HepG2 (cell line): ENCODE measurements at regions not wholly inside any gene's neighbourhood (a gene's known extent, or its start where the extent isn't known, plus 50 kb on each side); places are given as distances from the start of the nearest gene placed in this dataset.

ENCODE experiments used
- ARID2 ChIP-seq: sonication (generic); formaldehyde crosslinking; IDR thresholded peaks from 2 replicates; pipeline ENCODE4 v1.8.1; 2022; ENCODE audit warnings: mild to moderate bottlenecking, missing genetic modification reagents, borderline replicate concordance
- GATAD2A ChIP-seq: IDR thresholded peaks from 2 replicates; pipeline ENCODE4 v1.6.1; 2016
- HMG20B ChIP-seq: conservative IDR thresholded peaks from 2 replicates; pipeline ENCODE4 v1.6.1; 2016; ENCODE audit warnings: missing genetic modification reagents, missing compliant biosample characterization
- HNRNPH1 ChIP-seq: fragments of 200-400 bp; formaldehyde crosslinking; optimal IDR thresholded peaks from 2 replicates; pipeline ENCODE3; 2017; ENCODE audit warnings: mild to moderate bottlenecking, low read depth, low read length
- HOMEZ ChIP-seq: IDR thresholded peaks from 2 replicates; pipeline ENCODE4 v1.6.1; 2016; ENCODE audit warnings: low read depth
- KDM6A ChIP-seq: IDR thresholded peaks from 2 replicates; pipeline ENCODE4 v1.6.1; 2016; ENCODE audit warnings: low read depth
- POGZ ChIP-seq: sonication (generic); formaldehyde crosslinking; IDR thresholded peaks from 2 replicates; pipeline ENCODE4 v1.4.0; 2020; ENCODE audit warnings: mild to moderate bottlenecking, missing genetic modification reagents
- ZBTB26 ChIP-seq: IDR thresholded peaks from 2 replicates; pipeline ENCODE4 v1.6.1; 2016; ENCODE audit warnings: missing compliant biosample characterization, missing genetic modification reagents, borderline replicate concordance
- ZFP91 ChIP-seq: sonication (generic); formaldehyde crosslinking; IDR thresholded peaks from 2 replicates; pipeline ENCODE4 v1.9.0; 2022; ENCODE audit warnings: missing genetic modification reagents, mild to moderate bottlenecking, borderline replicate concordance
- ZKSCAN8 ChIP-seq: IDR thresholded peaks from 2 replicates; pipeline ENCODE4 v1.6.1; 2016; ENCODE audit warnings: borderline replicate concordance, missing genetic modification reagents, missing compliant biosample characterization
- ZNF275 ChIP-seq: sonication (generic); formaldehyde crosslinking; IDR thresholded peaks from 2 replicates; pipeline ENCODE4 v1.8.0; 2022; ENCODE audit warnings: missing genetic modification reagents, mild to moderate bottlenecking, inconsistent platforms, borderline replicate concordance
- ZNF280D ChIP-seq: sonication (generic); formaldehyde crosslinking; IDR thresholded peaks from 2 replicates; pipeline ENCODE4 v1.5.1; 2020; ENCODE audit warnings: mild to moderate bottlenecking, missing genetic modification reagents
- ZNF720 ChIP-seq: sonication (generic); formaldehyde crosslinking; IDR thresholded peaks from 2 replicates; pipeline ENCODE4 v1.4.0; 2020; ENCODE audit warnings: missing genetic modification reagents
- ZNF737 ChIP-seq: sonication (generic); formaldehyde crosslinking; IDR thresholded peaks from 2 replicates; pipeline ENCODE4 v1.5.0; 2020; ENCODE audit warnings: missing genetic modification reagents, mild to moderate bottlenecking, borderline replicate concordance
- ZSCAN21 ChIP-seq: sonication (generic); formaldehyde crosslinking; IDR thresholded peaks from 2 replicates; pipeline ENCODE4 v1.8.0; 2022; ENCODE audit warnings: mild to moderate bottlenecking, missing genetic modification reagents, moderate library complexity, borderline replicate concordance
- TF ChIP-seq, protein P1 (sequence below): sonication (generic); formaldehyde crosslinking; IDR thresholded peaks from 2 replicates; pipeline ENCODE4 v1.4.0; 2020; ENCODE audit warnings: missing genetic modification reagents

DNA sequence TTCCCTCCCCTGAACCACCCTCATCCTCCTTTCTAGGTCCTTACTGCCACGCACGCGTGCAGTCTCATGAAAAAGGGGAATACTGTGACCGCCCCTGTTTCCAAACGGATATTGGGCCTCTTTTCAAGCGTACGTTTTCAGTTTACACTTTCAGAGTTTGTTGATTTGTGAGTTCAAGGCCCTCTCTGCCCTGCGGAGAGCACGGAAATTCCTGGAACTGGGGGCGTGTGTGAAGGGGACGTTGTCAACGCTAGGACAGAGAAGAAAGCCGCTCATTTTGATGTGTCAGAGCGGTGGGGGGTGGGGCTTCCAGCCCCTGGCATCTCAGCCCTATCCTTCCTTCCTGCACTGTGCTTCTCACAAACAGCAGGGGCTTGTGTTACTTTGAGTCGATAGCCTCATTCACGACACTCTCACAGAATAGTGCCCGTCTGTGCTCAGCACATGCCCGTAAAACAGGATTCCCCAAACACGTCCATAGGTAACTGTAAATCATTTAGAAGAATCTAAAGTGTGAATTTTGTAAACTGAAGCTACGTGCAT, 137.6 kb upstream of the PEG3 start (continued):
- TF ChIP-seq HMG20B (0 out of 2 replicates have a peak, but pooled peaks have one; percentile 54), HOMEZ (CRISPR knock-in tag) (peak; percentile 87), ZNF720 (CRISPR knock-in tag) (no peak), ZSCAN21 (CRISPR knock-in tag) (peak; percentile 78), HNRNPH1 (no peak), ZBTB26 (CRISPR knock-in tag) (peak; percentile 47; the same call in 1 of the 2 replicates), ZNF737 (CRISPR knock-in tag) (no peak), POGZ (CRISPR knock-in tag) (peak; percentile 88), ARID2 (CRISPR knock-in tag) (0 out of 2 replicates have a peak, but pooled peaks have one; percentile 78), ZNF275 (CRISPR knock-in tag) (peak; percentile 90; the same call in 1 of the 2 replicates), ZFP91 (CRISPR knock-in tag) (no peak), KDM6A (CRISPR knock-in tag) (peak; percentile 86), GATAD2A (CRISPR knock-in tag) (peak; percentile 95), ZNF280D (no peak), ZKSCAN8 (peak; percentile 88; the same call in 1 of the 2 replicates)
- TF ChIP-seq, protein P1, sequence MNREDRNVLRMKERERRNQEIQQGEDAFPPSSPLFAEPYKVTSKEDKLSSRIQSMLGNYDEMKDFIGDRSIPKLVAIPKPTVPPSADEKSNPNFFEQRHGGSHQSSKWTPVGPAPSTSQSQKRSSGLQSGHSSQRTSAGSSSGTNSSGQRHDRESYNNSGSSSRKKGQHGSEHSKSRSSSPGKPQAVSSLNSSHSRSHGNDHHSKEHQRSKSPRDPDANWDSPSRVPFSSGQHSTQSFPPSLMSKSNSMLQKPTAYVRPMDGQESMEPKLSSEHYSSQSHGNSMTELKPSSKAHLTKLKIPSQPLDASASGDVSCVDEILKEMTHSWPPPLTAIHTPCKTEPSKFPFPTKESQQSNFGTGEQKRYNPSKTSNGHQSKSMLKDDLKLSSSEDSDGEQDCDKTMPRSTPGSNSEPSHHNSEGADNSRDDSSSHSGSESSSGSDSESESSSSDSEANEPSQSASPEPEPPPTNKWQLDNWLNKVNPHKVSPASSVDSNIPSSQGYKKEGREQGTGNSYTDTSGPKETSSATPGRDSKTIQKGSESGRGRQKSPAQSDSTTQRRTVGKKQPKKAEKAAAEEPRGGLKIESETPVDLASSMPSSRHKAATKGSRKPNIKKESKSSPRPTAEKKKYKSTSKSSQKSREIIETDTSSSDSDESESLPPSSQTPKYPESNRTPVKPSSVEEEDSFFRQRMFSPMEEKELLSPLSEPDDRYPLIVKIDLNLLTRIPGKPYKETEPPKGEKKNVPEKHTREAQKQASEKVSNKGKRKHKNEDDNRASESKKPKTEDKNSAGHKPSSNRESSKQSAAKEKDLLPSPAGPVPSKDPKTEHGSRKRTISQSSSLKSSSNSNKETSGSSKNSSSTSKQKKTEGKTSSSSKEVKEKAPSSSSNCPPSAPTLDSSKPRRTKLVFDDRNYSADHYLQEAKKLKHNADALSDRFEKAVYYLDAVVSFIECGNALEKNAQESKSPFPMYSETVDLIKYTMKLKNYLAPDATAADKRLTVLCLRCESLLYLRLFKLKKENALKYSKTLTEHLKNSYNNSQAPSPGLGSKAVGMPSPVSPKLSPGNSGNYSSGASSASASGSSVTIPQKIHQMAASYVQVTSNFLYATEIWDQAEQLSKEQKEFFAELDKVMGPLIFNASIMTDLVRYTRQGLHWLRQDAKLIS (CRISPR knock-in tag), result 0 out of 2 replicates have a peak, but pooled peaks have one; percentile 86
